IMR-90 (cell line): ENCODE measurements at regions not wholly inside any gene's neighbourhood (a gene's known extent, or its start where the extent isn't known, plus 50 kb on each side); places are given as distances from the start of the nearest gene placed in this dataset.

Source experiments
- ATAC-seq: fragments of 200-7000 bp; cut with Tn5 transposase; 2 replicates; pipeline ENCODE4 v1.9.1; 2020; ENCODE audit warnings: low read depth, mild to moderate bottlenecking, moderate library complexity
- BruUV-seq: library from RNA; stranded (reverse); fragments of 400-500 nt; replicated peaks from 2 replicates; lab custom pipeline; 2021; lab: Mats Ljungman, UMichigan
- CTCF ChIA-PET: fragments of 300-600 bp; formaldehyde crosslinking; extraction: SDS; loops from one replicate; lab custom pipeline; 2021; ENCODE audit warnings: antibody characterized with exemption; lab: Yijun Ruan, JAX
- POLR2A ChIA-PET: fragments of 300-600 bp; sonication (Branson Sonifier 250); formaldehyde crosslinking; loops from one replicate; lab custom pipeline; 2022; ENCODE audit warnings: antibody characterized with exemption; ENCODE audit not compliant: unreplicated experiment; lab: Charles Lee
- DNase-seq: peaks from one replicate; pipeline ENCODE4 v3.0.0; 2013
- H2AFZ ChIP-seq: replicated peaks from 2 replicates; pipeline ENCODE3; 2013; ENCODE audit warnings: low read length, mild to moderate bottlenecking; ENCODE audit not compliant: poor library complexity
- H2AK5ac ChIP-seq: 2 replicates; pipeline ENCODE4 v1.6.1; 2013; ENCODE audit warnings: low read depth, low read length, inconsistent platforms
- H2AK9ac ChIP-seq: replicated peaks from 2 replicates; pipeline ENCODE3; 2013; ENCODE audit warnings: mild to moderate bottlenecking, low read depth, low read length, moderate library complexity; ENCODE audit not compliant: poor library complexity
- H2BK120ac ChIP-seq: 2 replicates; pipeline ENCODE4 v1.6.1; 2013; ENCODE audit warnings: low read depth, low read length, inconsistent platforms
- H2BK15ac ChIP-seq: 3 replicates; pipeline ENCODE4 v1.6.1; 2013; ENCODE audit warnings: low read depth, low read length, inconsistent platforms
- H2BK20ac ChIP-seq: 2 replicates; pipeline ENCODE4 v1.6.1; 2013; ENCODE audit warnings: low read depth, mild to moderate bottlenecking, inconsistent platforms, low read length, moderate library complexity
- H2BK5ac ChIP-seq: 2 replicates; pipeline ENCODE4 v1.6.1; 2013; ENCODE audit warnings: mild to moderate bottlenecking, low read depth, low read length, inconsistent platforms; ENCODE audit not compliant: poor library complexity, severe bottlenecking
- H3K14ac ChIP-seq: replicated peaks from 2 replicates; pipeline ENCODE4 v1.6.1; 2013; ENCODE audit warnings: low read depth, low read length, inconsistent platforms
- H3K18ac ChIP-seq: 2 replicates; pipeline ENCODE4 v1.6.1; 2013; ENCODE audit warnings: low read depth, low read length, control low read depth
- H3K23ac ChIP-seq: 2 replicates; pipeline ENCODE4 v1.6.1; 2013; ENCODE audit warnings: low read depth, low read length, inconsistent platforms
- H3K27ac ChIP-seq: 2 replicates; pipeline ENCODE4 v1.5.1; 2013; ENCODE audit warnings: mild to moderate bottlenecking, control low read depth, low read length; ENCODE audit not compliant: insufficient read depth
- H3K27me3 ChIP-seq: 2 replicates; pipeline ENCODE4 v1.6.1; 2013; ENCODE audit warnings: low read length; ENCODE audit not compliant: control insufficient read depth, insufficient read depth
- H3K36me3 ChIP-seq: 2 replicates; pipeline ENCODE4 v1.6.1; 2013; ENCODE audit warnings: low read length, mixed read lengths; ENCODE audit not compliant: control insufficient read depth, insufficient read depth
- H3K4ac ChIP-seq: 2 replicates; pipeline ENCODE4 v1.6.1; 2013; ENCODE audit warnings: low read depth, low read length, inconsistent platforms
- H3K4me1 ChIP-seq: 2 replicates; pipeline ENCODE4 v1.6.1; 2013; ENCODE audit warnings: low read length, mixed read lengths; ENCODE audit not compliant: control insufficient read depth, insufficient read depth
- H3K4me2 ChIP-seq: 2 replicates; pipeline ENCODE4 v1.6.1; 2013; ENCODE audit warnings: low read depth, mild to moderate bottlenecking, control low read depth, low read length, moderate library complexity
- H3K4me3 ChIP-seq: 2 replicates; pipeline ENCODE4 v1.5.1; 2013; ENCODE audit warnings: low read depth, mild to moderate bottlenecking, control low read depth, low read length, moderate library complexity; ENCODE audit not compliant: insufficient read depth
- H3K56ac ChIP-seq: 2 replicates; pipeline ENCODE4 v1.6.1; 2013; ENCODE audit warnings: low read length, inconsistent platforms; ENCODE audit not compliant: insufficient read depth; ENCODE audit errors: extremely low read depth
- H3K79me1 ChIP-seq, 2 experiments: 2 replicates each; pipeline ENCODE4 v1.6.1; 2013; ENCODE audit warnings: low read length in 2 of 2, inconsistent platforms in 1 of 2, low read depth in 1 of 2
- H3K9ac ChIP-seq: 2 replicates; pipeline ENCODE4 v1.6.1; 2013; ENCODE audit warnings: low read depth, low read length, control low read depth
- H3K9me1 ChIP-seq: 2 replicates; pipeline ENCODE4 v1.6.1; 2013; ENCODE audit warnings: low read length, inconsistent platforms; ENCODE audit not compliant: insufficient read depth
- H3K9me3 ChIP-seq: 2 replicates; pipeline ENCODE4 v1.6.1; 2013; ENCODE audit warnings: low read length; ENCODE audit not compliant: control insufficient read depth, insufficient read depth
- H4K20me1 ChIP-seq: 2 replicates; pipeline ENCODE4 v1.6.1; 2013; ENCODE audit warnings: low read length, inconsistent platforms; ENCODE audit not compliant: insufficient read depth
- H4K5ac ChIP-seq: 2 replicates; pipeline ENCODE4 v1.6.1; 2013; ENCODE audit warnings: mild to moderate bottlenecking, low read depth, low read length, control low read depth
- H4K8ac ChIP-seq, 2 experiments: 2 replicates each; pipeline ENCODE4 v1.6.1; 2013; ENCODE audit warnings: low read depth in 2 of 2, low read length in 2 of 2, control low read depth in 1 of 2, inconsistent platforms in 1 of 2
- H4K91ac ChIP-seq: 2 replicates; pipeline ENCODE4 v1.6.1; 2013; ENCODE audit warnings: low read depth, low read length, inconsistent platforms; ENCODE audit not compliant: insufficient read depth
- BHLHE40 ChIP-seq: fragments of 150-350 bp; IDR thresholded peaks from 2 replicates; pipeline ENCODE4 v1.6.1; 2016; ENCODE audit warnings: mild to moderate bottlenecking, low read depth, low read length
- CTCF ChIP-seq: conservative IDR thresholded peaks from 2 replicates; pipeline ENCODE4 v1.5.1; 2012; ENCODE audit warnings: mild to moderate bottlenecking, low read depth, low read length, improper control_type of control experiment
- ELK1 ChIP-seq: fragments of 150-350 bp; IDR thresholded peaks from 2 replicates; pipeline ENCODE4 v1.6.1; 2016; ENCODE audit warnings: low read depth, mild to moderate bottlenecking, low read length, moderate library complexity, borderline replicate concordance
- FOS ChIP-seq: fragments of 150-350 bp; IDR thresholded peaks from 2 replicates; pipeline ENCODE4 v1.6.1; 2016; ENCODE audit warnings: low read depth, low read length
- MAFK ChIP-seq: IDR thresholded peaks from 2 replicates; pipeline ENCODE4 v1.6.1; 2012; ENCODE audit warnings: low read depth, low read length, improper control_type of control experiment
- MAZ ChIP-seq: IDR thresholded peaks from 2 replicates; pipeline ENCODE4 v1.6.1; 2012; ENCODE audit warnings: low read depth, mild to moderate bottlenecking, low read length, improper control_type of control experiment, moderate library complexity, borderline replicate concordance
- POLR2A ChIP-seq: IDR thresholded peaks from 2 replicates; pipeline ENCODE4 v1.6.1; 2012; ENCODE audit warnings: mild to moderate bottlenecking, low read depth, low read length
- RCOR1 ChIP-seq: IDR thresholded peaks from 2 replicates; pipeline ENCODE4 v1.6.1; 2012; ENCODE audit warnings: mild to moderate bottlenecking, low read length, improper control_type of control experiment; ENCODE audit not compliant: insufficient replicate concordance
- USF2 ChIP-seq: fragments of 150-350 bp; IDR thresholded peaks from 2 replicates; pipeline ENCODE4 v1.6.1; 2017; ENCODE audit warnings: mild to moderate bottlenecking, antibody characterized with exemption, low read length, low read depth
- WGBS, 2 experiments: methylation state at CpG; one replicate each; pipeline versions ENCODE4 v1.1.5 to v1.1.7; 2013; ENCODE audit warnings: missing lambda C conversion rate in 2 of 2; ENCODE audit not compliant: insufficient read length in 1 of 2; ENCODE audit errors: extremely low coverage in 2 of 2; 5-methylcytosine and 5-hydroxymethylcytosine counted together
- dilution Hi-C: fragments of 300-500 bp; cut with HindIII; formaldehyde crosslinking; loops from one replicate; pipeline ENCODE4 v1.14.3; 2018; ENCODE audit warnings: low sequenced_read_pairs; ENCODE audit not compliant: unreplicated experiment
- in situ Hi-C: fragments of 300-500 bp; cut with MboI; formaldehyde crosslinking; loops from 3 replicates; pipeline ENCODE4 v1.14.3; 2019; ENCODE audit warnings: low sequenced_read_pairs, inconsistent platforms, mixed read lengths
- intact Hi-C: fragments of 100-400 bp; cut with micrococcal nuclease; formaldehyde crosslinking; loops from 2 replicates; pipeline ENCODE4 v1.10.0; 2022

- H3K4ac ChIP-seq = no peak overlapping the region
- peaks cover 4% of the 10 kb centered on the region for H3K4me1 ChIP-seq
- H2AK9ac ChIP-seq = no peak overlapping the region
- in situ Hi-C loops (no loop called here), intact Hi-C loops (no loop called here), dilution Hi-C loops (no loop called here)
- no peak overlapping the region for H2BK15ac ChIP-seq
- no peak overlapping the region for H4K8ac ChIP-seq
- H3K9ac ChIP-seq = no peak overlapping the region
- no peak overlapping the region for H3K23ac ChIP-seq
- no peak overlapping the region for H3K4me2 ChIP-seq
- no TSS peak for BruUV-seq
- H3K9me1 ChIP-seq = peaks cover 5% of the 10 kb centered on the region; the same call in 1 of the 2 replicates
- no peak overlapping the region for H2BK120ac ChIP-seq
- H4K20me1 ChIP-seq = no peaks in the 10 kb centered on the region
- no peak overlapping the region for H3K27ac ChIP-seq
- no peak overlapping the region for H4K5ac ChIP-seq
- no peak overlapping the region for H3K18ac ChIP-seq
- no peak overlapping the region for H3K56ac ChIP-seq
- no peak overlapping the region for H2BK20ac ChIP-seq
- no peak overlapping the region for H2AFZ ChIP-seq
- WGBS, 2 experiments = 84% methylated on average over 8 of the region's 10 CpGs; no CpG with 5 or more reads in 1 of the 2 experiments
- CTCF ChIA-PET = no interaction called here
- no peak overlapping the region for H2AK5ac ChIP-seq
- H3K79me1 ChIP-seq = no peaks in the 10 kb centered on the region
- no peaks in the 10 kb centered on the region for H3K27me3 ChIP-seq
- DNase-seq (no peak), ATAC-seq (no peak)
- H3K9me3 ChIP-seq = no peaks in the 10 kb centered on the region
- H3K14ac ChIP-seq = no peak overlapping the region
- H3K4me3 ChIP-seq = no peak overlapping the region
- no peaks in the 10 kb centered on the region for H3K36me3 ChIP-seq
- no peak for TF ChIP-seq CTCF
- no peak for TF ChIP-seq USF2
- no peak for TF ChIP-seq BHLHE40
- no peak for TF ChIP-seq ELK1
- no peak for TF ChIP-seq RCOR1
- no peak for TF ChIP-seq MAFK
- TF ChIP-seq FOS = no peak
- TF ChIP-seq MAZ = no peak
- TF ChIP-seq POLR2A = no peak
- POLR2A ChIA-PET = no interaction called here
- no peak overlapping the region for H4K91ac ChIP-seq
- no peak overlapping the region for H2BK5ac ChIP-seq
Measured at GRCh38 chr17:15892244-15892643, 52.7 kb upstream of the ADORA2B start.
